ENCODE measurements at regions not wholly inside any gene's neighbourhood (a gene's known extent, or its start where the extent isn't known, plus 50 kb on each side); places are given as distances from the start of the nearest gene placed in this dataset.
"Not testable (repeated sequence)": the region's sequence is repeated elsewhere in the genome, so short reads cannot be mapped to it uniquely, and the experiment has no call there.

GRCh38 chr9:100639854-100640253, 62.0 kb downstream of the CAVIN4 start:
- no peak for TF ChIP-seq CTCF (conservative IDR thresholded peaks at IDR 0.05; ENCODE audit: low read depth, low read length)
- DNase-seq (ENCODE audit: low read depth), result no peak

GRCh38 chr9:100640447-100641050, 62.7 kb downstream of the CAVIN4 start:
- DNase-seq (ENCODE audit: low read depth), result no peak
- no peak for TF ChIP-seq CTCF (conservative IDR thresholded peaks at IDR 0.05; ENCODE audit: low read depth, low read length)
- no peak overlapping the region for H3K4me3 ChIP-seq (ENCODE audit: low read depth, low read length)

More at GRCh38 chr9:100639854-100640253, 62.0 kb downstream of the CAVIN4 start:
- no peak overlapping the region for H3K4me3 ChIP-seq (ENCODE audit: low read depth, low read length)

- TF ChIP-seq CTCF (conservative IDR thresholded peaks at IDR 0.05; ENCODE audit: low read depth, low read length), result no peak
- DNase-seq (ENCODE audit: low read depth), result no peak
- no peak overlapping the region for H3K4me3 ChIP-seq (ENCODE audit: low read depth, low read length)
Measured at GRCh38 chr9:100641166-100641565, 63.3 kb downstream of the CAVIN4 start.

GRCh38 chr9:100652850-100653249, 75.0 kb downstream of the CAVIN4 start:
- no peak for DNase-seq (ENCODE audit: low read depth)
- H3K4me3 ChIP-seq (ENCODE audit: low read depth, low read length), result no peak overlapping the region
- no peak for TF ChIP-seq CTCF (conservative IDR thresholded peaks at IDR 0.05; ENCODE audit: low read depth, low read length)

- no peak overlapping the region for H3K4me3 ChIP-seq (ENCODE audit: low read depth, low read length)
Measured at GRCh38 chr9:100653643-100654334, 75.9 kb downstream of the CAVIN4 start.

GRCh38 chr9:100656851-100657250, 79.0 kb downstream of the CAVIN4 start:
- DNase-seq (ENCODE audit: low read depth), result not testable (repeated sequence)

More at GRCh38 chr9:100653643-100654334, 75.9 kb downstream of the CAVIN4 start:
- no peak for TF ChIP-seq CTCF (conservative IDR thresholded peaks at IDR 0.05; ENCODE audit: low read depth, low read length)
- no peak for DNase-seq (ENCODE audit: low read depth)

GRCh38 chr9:100661668-100662067, 83.8 kb downstream of the CAVIN4 start:
- H3K4me3 ChIP-seq (ENCODE audit: low read depth, low read length), result no peak overlapping the region
- no peak for DNase-seq (ENCODE audit: low read depth)
- TF ChIP-seq CTCF (conservative IDR thresholded peaks at IDR 0.05; ENCODE audit: low read depth, low read length), result no peak

More at GRCh38 chr9:100656851-100657250, 79.0 kb downstream of the CAVIN4 start:
- H3K4me3 ChIP-seq (ENCODE audit: low read depth, low read length), result not testable (repeated sequence)
